ENCODE measurements at regions not wholly inside any gene's neighbourhood (a gene's known extent, or its start where the extent isn't known, plus 50 kb on each side); places are given as distances from the start of the nearest gene placed in this dataset.

GRCh38 chr11:120025606-120026335 is 112.1 kb downstream of the TRIM29 start:
- TF ChIP-seq CTCF (IDR thresholded peaks at IDR 0.05; ENCODE audit: insufficient read depth, low read depth, low read length) (no peak), EZH2 (IDR thresholded peaks at IDR 0.05; ENCODE audit: insufficient read depth, low read length) (no peak)

Data from astrocyte (in vitro differentiated cells and primary cell).